T1000 (cell line): ENCODE measurements at regions not wholly inside any gene's neighbourhood (a gene's known extent, or its start where the extent isn't known, plus 50 kb on each side); places are given as distances from the start of the nearest gene placed in this dataset.

Source experiments
- DNase-seq: peaks from one replicate; lab custom pipeline; 2025; ENCODE audit warnings: mixed read lengths; lab: John Stamatoyannopoulos, UW

- DNase-seq, result no peak
Measured at GRCh38 chr2:107380912-107381311, 445.8 kb upstream of the RGPD4 start.

- no peak for DNase-seq
Measured at GRCh38 chr2:107383691-107384090, 443.0 kb upstream of the RGPD4 start.

GRCh38 chr2:107384422-107384821 is 442.3 kb upstream of the RGPD4 start:
- DNase-seq, result no peak

- no peak for DNase-seq
Measured at GRCh38 chr2:107385921-107386320, 440.8 kb upstream of the RGPD4 start.

GRCh38 chr2:107392241-107392704 is 434.4 kb upstream of the RGPD4 start:
- no peak for DNase-seq

- DNase-seq, result no peak
Measured at GRCh38 chr2:107393516-107393915, 433.2 kb upstream of the RGPD4 start.

GRCh38 chr2:107398683-107399082 is 428.0 kb upstream of the RGPD4 start:
- no peak for DNase-seq

GRCh38 chr2:107402330-107402729 is 424.4 kb upstream of the RGPD4 start:
- no peak for DNase-seq

- no peak for DNase-seq
Measured at GRCh38 chr2:107405261-107405660, 421.4 kb upstream of the RGPD4 start.

- no peak for DNase-seq
Measured at GRCh38 chr2:107407017-107407416, 419.7 kb upstream of the RGPD4 start.

- DNase-seq, result no peak
Measured at GRCh38 chr2:107407974-107408373, 418.7 kb upstream of the RGPD4 start.

GRCh38 chr2:107411267-107411666 is 415.4 kb upstream of the RGPD4 start:
- no peak for DNase-seq

GRCh38 chr2:107412209-107412904 is 414.3 kb upstream of the RGPD4 start:
- DNase-seq, result no peak

- DNase-seq, result no peak
Measured at GRCh38 chr2:107412981-107413380, 413.7 kb upstream of the RGPD4 start.

- no peak for DNase-seq
Measured at GRCh38 chr2:107414376-107414775, 412.3 kb upstream of the RGPD4 start.

GRCh38 chr2:107418708-107419107 is 408.0 kb upstream of the RGPD4 start:
- no peak for DNase-seq

GRCh38 chr2:107419191-107419590 is 407.5 kb upstream of the RGPD4 start:
- no peak for DNase-seq

- DNase-seq, result no peak
Measured at GRCh38 chr2:107428781-107429180, 397.9 kb upstream of the RGPD4 start.

GRCh38 chr2:107430006-107430405 is 396.7 kb upstream of the RGPD4 start:
- no peak for DNase-seq

GRCh38 chr2:107430596-107431266 is 396.0 kb upstream of the RGPD4 start:
- no peak for DNase-seq

GRCh38 chr2:107436281-107436680 is 390.4 kb upstream of the RGPD4 start:
- DNase-seq, result no peak

GRCh38 chr2:107437265-107437664 is 389.4 kb upstream of the RGPD4 start:
- no peak for DNase-seq

GRCh38 chr2:107437807-107438206 is 388.9 kb upstream of the RGPD4 start:
- DNase-seq, result no peak

- no peak for DNase-seq
Measured at GRCh38 chr2:107448160-107448559, 378.5 kb upstream of the RGPD4 start.
